ENCODE measurements at regions not wholly inside any gene's neighbourhood (a gene's known extent, or its start where the extent isn't known, plus 50 kb on each side); places are given as distances from the start of the nearest gene placed in this dataset.

- TF ChIP-seq ZBTB43 (CRISPR knock-in tag; conservative IDR thresholded peaks at IDR 0.05) (no peak; the same call in 1 of the 2 replicates), AHDC1 (CRISPR knock-in tag; IDR thresholded peaks at IDR 0.05; ENCODE audit: borderline replicate concordance) (peak; percentile 89; the same call in 1 of the 2 replicates), ZFP36L1 (CRISPR knock-in tag; IDR thresholded peaks at IDR 0.05) (no peak), LCORL (IDR thresholded peaks at IDR 0.05) (no peak), LCORL (CRISPR knock-in tag; IDR thresholded peaks at IDR 0.05) (peak; percentile 75), ZBTB10 (CRISPR knock-in tag; IDR thresholded peaks at IDR 0.05; ENCODE audit: borderline replicate concordance) (no peak), ARHGAP35 (CRISPR knock-in tag; IDR thresholded peaks at IDR 0.05; ENCODE audit: borderline replicate concordance) (no peak), RERE (CRISPR knock-in tag; IDR thresholded peaks at IDR 0.05; ENCODE audit: low read depth) (peak; percentile 89), ZNF670 (CRISPR knock-in tag; IDR thresholded peaks at IDR 0.05; ENCODE audit: borderline replicate concordance) (no peak), ZNF710 (CRISPR knock-in tag; IDR thresholded peaks at IDR 0.05; ENCODE audit: borderline replicate concordance) (peak; percentile 62; the same call in 1 of the 2 replicates)
These were observed 165.3 kb downstream of the ZNF608 start (continued) for GRCh38 chr5:124580925-124581737.
